ENCODE measurements at regions not wholly inside any gene's neighbourhood (a gene's known extent, or its start where the extent isn't known, plus 50 kb on each side); places are given as distances from the start of the nearest gene placed in this dataset.

DNA sequence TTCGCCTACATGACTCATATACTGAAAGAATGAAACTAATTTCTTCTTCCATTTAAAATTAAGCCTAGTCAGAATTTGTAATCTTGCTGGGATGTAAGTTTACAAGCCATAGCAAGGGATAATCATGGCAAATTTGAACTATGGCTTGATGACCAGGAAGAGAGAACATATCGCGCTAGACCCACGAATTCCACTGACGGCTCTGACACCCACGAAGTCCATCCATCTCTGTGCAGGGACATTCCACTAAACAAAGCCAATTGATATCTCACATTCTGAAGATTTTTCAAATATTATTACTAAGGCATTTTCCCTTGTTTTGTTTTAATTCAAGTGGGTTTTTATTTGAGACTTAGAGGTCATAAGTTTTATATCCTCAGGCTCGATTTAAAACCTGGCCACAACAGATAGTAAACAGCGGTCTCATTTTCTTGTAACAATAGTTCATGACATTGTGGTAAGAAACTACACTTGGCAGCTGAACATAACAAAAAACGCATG lies 113.0 kb downstream of the QPCT start:
- Histone ChIP-seq H3K4me3 (no peak overlapping the region), H3K79me2 (ENCODE audit: control insufficient read depth, insufficient read depth, low read length) (no peaks in the 10 kb centered on the region), H3K27ac (ENCODE audit: extremely low read depth, low read depth, low read length) (no peak overlapping the region), H3K4me1 (replicated peaks in 1 of 2; ENCODE audit: control insufficient read depth in 2 of 2, insufficient read depth in 2 of 2, low read length in 2 of 2) (peaks cover 0 to 4% of the 10 kb centered on the region in 2 experiments; a peak in 1 of 5 replicates), H3K4me2 (ENCODE audit: insufficient read depth, low read length) (no peak overlapping the region; the same call in 1 of the 2 replicates), H2AFZ (ENCODE audit: low read depth, low read length) (peak overlapping the region; percentile 64; the same call in 1 of the 2 replicates), H3K9me3 (replicated peaks; ENCODE audit: control insufficient read depth, insufficient read depth, low read depth, low read length) (no peaks in the 10 kb centered on the region), H4K20me1 (replicated peaks; ENCODE audit: control insufficient read depth, insufficient read depth, low read length) (no peaks in the 10 kb centered on the region), H3K9ac (ENCODE audit: insufficient read depth in 1 of 2, low read depth in 2 of 2, low read length in 2 of 2) (no peak overlapping the region), H3K9me1 (ENCODE audit: control insufficient read depth, insufficient read depth, low read length) (no peaks in the 10 kb centered on the region), H3K27me3 (ENCODE audit: control insufficient read depth in 2 of 2, insufficient read depth in 2 of 2, low read length in 2 of 2) (0 out of 5 replicates have a peak, but pooled peaks cover 0 to 4% of the 10 kb centered on the region in 2 experiments), H3K36me3 (ENCODE audit: control insufficient read depth, insufficient read depth, low read length) (no peaks in the 10 kb centered on the region)
- CTCF ChIA-PET (ENCODE audit: low intra/inter-chr PET ratio), result no interaction called here
- POLR2A ChIA-PET, result no interaction called here
- BruUV-seq (replicated peaks), result no TSS peak
- FAIRE-seq, result no peak
- in situ Hi-C loops (cut with MboI) (no loop called here), intact Hi-C loops (cut with micrococcal nuclease) (no loop called here)
- TF ChIP-seq FOSL1 (tag; conservative IDR thresholded peaks at IDR 0.05), result 0 out of 2 replicates have a peak, but pooled peaks have one; percentile 27
- TF ChIP-seq, protein P1, sequence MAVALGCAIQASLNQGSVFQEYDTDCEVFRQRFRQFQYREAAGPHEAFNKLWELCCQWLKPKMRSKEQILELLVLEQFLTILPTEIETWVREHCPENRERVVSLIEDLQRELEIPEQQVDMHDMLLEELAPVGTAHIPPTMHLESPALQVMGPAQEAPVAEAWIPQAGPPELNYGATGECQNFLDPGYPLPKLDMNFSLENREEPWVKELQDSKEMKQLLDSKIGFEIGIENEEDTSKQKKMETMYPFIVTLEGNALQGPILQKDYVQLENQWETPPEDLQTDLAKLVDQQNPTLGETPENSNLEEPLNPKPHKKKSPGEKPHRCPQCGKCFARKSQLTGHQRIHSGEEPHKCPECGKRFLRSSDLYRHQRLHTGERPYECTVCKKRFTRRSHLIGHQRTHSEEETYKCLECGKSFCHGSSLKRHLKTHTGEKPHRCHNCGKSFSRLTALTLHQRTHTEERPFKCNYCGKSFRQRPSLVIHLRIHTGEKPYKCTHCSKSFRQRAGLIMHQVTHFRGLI (CRISPR knock-in tag; IDR thresholded peaks at IDR 0.05), result no peak
- 18% methylated on average over 9 of the region's 9 CpGs for WGBS (ENCODE audit: insufficient coverage, low coverage, missing lambda C conversion rate)
- DNase-seq (ENCODE audit: extremely low read depth in 1 of 4, low spot score in 3 of 4), result no peak
- no peak for ATAC-seq

DNA sequence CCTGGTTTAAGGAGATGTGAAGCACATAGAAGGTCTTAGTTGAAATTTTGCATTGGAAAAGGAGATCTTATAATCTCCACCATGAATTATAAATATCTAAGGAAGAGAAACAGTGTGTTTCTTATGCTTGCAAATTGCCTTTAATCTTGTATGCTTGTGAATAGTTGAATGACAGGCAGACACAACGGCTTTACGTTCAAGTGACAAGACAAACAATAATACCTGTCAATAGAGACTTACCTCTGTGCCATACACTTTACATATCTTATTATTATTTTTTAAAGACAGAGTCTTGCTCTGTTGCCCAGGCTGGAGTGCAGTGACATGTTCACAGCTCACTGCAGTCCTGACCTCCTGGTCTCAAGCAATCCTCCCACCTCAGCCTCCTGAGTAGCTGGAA lies 113.7 kb downstream of the QPCT start:
- H3K79me2 ChIP-seq (ENCODE audit: control insufficient read depth, insufficient read depth, low read length), result no peaks in the 10 kb centered on the region
- no peak for DNase-seq (ENCODE audit: extremely low read depth in 1 of 4, low spot score in 3 of 4)
- 3% methylated on average over 2 of the region's 2 CpGs for WGBS (ENCODE audit: insufficient coverage, low coverage, missing lambda C conversion rate)
- no peak overlapping the region for H3K4me2 ChIP-seq (ENCODE audit: insufficient read depth, low read length)
- H2AFZ ChIP-seq (ENCODE audit: low read depth, low read length), result 0 out of 2 replicates have a peak overlapping the region, but pooled peaks have one; percentile 64
- H3K27ac ChIP-seq (ENCODE audit: extremely low read depth, low read depth, low read length), result no peak overlapping the region
- no peak overlapping the region for H3K4me3 ChIP-seq
- H3K27me3 ChIP-seq (ENCODE audit: control insufficient read depth in 2 of 2, insufficient read depth in 2 of 2, low read length in 2 of 2), result 0 out of 5 replicates have a peak, but pooled peaks cover 0 to 4% of the 10 kb centered on the region in 2 experiments
- CTCF ChIA-PET (ENCODE audit: low intra/inter-chr PET ratio), result no interaction called here
- no peaks in the 10 kb centered on the region for H3K36me3 ChIP-seq (ENCODE audit: control insufficient read depth, insufficient read depth, low read length)
- H3K4me1 ChIP-seq (replicated peaks in 1 of 2; ENCODE audit: control insufficient read depth in 2 of 2, insufficient read depth in 2 of 2, low read length in 2 of 2), result peaks cover 0 to 4% of the 10 kb centered on the region in 2 experiments; a peak in 1 of 5 replicates
- POLR2A ChIA-PET, result no interaction called here
- no peaks in the 10 kb centered on the region for H3K9me3 ChIP-seq (replicated peaks; ENCODE audit: control insufficient read depth, insufficient read depth, low read depth, low read length)
- no peak overlapping the region for H3K9ac ChIP-seq (ENCODE audit: insufficient read depth in 1 of 2, low read depth in 2 of 2, low read length in 2 of 2)
- H3K9me1 ChIP-seq (ENCODE audit: control insufficient read depth, insufficient read depth, low read length), result no peaks in the 10 kb centered on the region
- intact Hi-C loops (cut with micrococcal nuclease), result no loop called here
- ATAC-seq, result no peak
- in situ Hi-C loops (cut with MboI), result no loop called here
- BruUV-seq (replicated peaks), result no TSS peak
- no peaks in the 10 kb centered on the region for H4K20me1 ChIP-seq (replicated peaks; ENCODE audit: control insufficient read depth, insufficient read depth, low read length)
- FAIRE-seq, result no peak
- TF ChIP-seq, protein P2, sequence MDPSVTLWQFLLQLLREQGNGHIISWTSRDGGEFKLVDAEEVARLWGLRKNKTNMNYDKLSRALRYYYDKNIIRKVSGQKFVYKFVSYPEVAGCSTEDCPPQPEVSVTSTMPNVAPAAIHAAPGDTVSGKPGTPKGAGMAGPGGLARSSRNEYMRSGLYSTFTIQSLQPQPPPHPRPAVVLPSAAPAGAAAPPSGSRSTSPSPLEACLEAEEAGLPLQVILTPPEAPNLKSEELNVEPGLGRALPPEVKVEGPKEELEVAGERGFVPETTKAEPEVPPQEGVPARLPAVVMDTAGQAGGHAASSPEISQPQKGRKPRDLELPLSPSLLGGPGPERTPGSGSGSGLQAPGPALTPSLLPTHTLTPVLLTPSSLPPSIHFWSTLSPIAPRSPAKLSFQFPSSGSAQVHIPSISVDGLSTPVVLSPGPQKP (CRISPR knock-in tag; IDR thresholded peaks at IDR 0.05), result no peak
- no peak for TF ChIP-seq FOS (IDR thresholded peaks at IDR 0.05; ENCODE audit: extremely low read depth, insufficient read length)
- TF ChIP-seq FOXJ3 (CRISPR knock-in tag; IDR thresholded peaks at IDR 0.05), result no peak
- no peak for TF ChIP-seq SPI1 (IDR thresholded peaks at IDR 0.05; ENCODE audit: borderline replicate concordance, low read depth, low read length)
- TF ChIP-seq, protein P3, sequence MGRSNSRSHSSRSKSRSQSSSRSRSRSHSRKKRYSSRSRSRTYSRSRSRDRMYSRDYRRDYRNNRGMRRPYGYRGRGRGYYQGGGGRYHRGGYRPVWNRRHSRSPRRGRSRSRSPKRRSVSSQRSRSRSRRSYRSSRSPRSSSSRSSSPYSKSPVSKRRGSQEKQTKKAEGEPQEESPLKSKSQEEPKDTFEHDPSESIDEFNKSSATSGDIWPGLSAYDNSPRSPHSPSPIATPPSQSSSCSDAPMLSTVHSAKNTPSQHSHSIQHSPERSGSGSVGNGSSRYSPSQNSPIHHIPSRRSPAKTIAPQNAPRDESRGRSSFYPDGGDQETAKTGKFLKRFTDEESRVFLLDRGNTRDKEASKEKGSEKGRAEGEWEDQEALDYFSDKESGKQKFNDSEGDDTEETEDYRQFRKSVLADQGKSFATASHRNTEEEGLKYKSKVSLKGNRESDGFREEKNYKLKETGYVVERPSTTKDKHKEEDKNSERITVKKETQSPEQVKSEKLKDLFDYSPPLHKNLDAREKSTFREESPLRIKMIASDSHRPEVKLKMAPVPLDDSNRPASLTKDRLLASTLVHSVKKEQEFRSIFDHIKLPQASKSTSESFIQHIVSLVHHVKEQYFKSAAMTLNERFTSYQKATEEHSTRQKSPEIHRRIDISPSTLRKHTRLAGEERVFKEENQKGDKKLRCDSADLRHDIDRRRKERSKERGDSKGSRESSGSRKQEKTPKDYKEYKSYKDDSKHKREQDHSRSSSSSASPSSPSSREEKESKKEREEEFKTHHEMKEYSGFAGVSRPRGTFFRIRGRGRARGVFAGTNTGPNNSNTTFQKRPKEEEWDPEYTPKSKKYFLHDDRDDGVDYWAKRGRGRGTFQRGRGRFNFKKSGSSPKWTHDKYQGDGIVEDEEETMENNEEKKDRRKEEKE (IDR thresholded peaks at IDR 0.05; ENCODE audit: borderline replicate concordance in 1 of 2, control insufficient read depth in 1 of 2, low read depth in 2 of 2, low read length in 1 of 2), result no peak
- TF ChIP-seq KDM4B (IDR thresholded peaks at IDR 0.05; ENCODE audit: borderline replicate concordance in 2 of 2, low read depth in 1 of 2), result no peak
- no peak for TF ChIP-seq ZNF431 (CRISPR knock-in tag; IDR thresholded peaks at IDR 0.05)

Measured in K562 (cell line).